NCI-H2227 (cell line): ENCODE measurements at regions not wholly inside any gene's neighbourhood (a gene's known extent, or its start where the extent isn't known, plus 50 kb on each side); places are given as distances from the start of the nearest gene placed in this dataset.
"Not testable (repeated sequence)": the region's sequence is repeated elsewhere in the genome, so short reads cannot be mapped to it uniquely, and the experiment has no call there.

Experiments used
- DNase-seq: peaks from one replicate; lab custom pipeline; 2025; ENCODE audit not compliant: unreplicated experiment; lab: John Stamatoyannopoulos, UW

DNA sequence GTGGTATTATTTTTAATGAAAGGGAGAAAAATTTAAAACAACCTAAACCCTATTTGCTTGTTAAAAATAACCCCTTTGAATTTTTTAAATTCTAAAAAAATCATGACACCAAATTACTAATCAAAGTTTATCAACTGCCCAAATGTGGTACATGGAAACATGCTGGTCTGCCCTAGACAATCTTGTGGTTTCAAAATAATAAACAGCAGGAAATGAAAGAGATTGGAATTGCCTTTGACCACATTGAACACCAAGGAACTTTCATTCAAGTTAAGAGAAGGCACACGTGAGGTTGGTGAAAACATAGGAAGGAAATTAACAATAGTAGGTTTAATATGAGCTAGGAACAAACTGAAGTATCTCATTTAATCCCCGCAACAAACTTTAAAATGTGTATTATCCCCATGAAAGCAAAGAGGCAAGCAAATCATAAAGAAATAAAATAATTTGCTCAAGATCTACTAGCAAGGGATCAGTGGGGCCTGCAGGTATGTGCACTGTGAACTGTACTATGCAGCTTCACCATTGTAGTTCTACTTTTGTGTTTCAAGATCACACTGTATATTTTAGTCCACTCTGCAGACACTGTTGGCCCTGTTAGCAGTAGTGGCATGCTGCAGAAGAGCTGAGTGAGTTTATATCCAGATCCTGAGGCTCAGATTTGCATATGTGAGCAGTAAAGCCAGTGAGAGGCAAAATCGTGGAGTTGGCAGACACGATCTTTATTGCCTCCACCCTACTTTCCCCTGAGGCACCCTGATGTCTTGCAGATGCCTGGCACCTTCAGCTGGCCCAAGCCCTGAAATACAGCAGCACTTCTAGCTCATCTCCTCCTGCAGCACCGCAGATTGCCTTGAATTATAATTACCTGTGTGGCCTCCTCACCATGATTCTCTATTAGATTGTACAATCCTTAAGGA is 157.8 kb upstream of the TENT5A start:
- no peak for DNase-seq

DNA sequence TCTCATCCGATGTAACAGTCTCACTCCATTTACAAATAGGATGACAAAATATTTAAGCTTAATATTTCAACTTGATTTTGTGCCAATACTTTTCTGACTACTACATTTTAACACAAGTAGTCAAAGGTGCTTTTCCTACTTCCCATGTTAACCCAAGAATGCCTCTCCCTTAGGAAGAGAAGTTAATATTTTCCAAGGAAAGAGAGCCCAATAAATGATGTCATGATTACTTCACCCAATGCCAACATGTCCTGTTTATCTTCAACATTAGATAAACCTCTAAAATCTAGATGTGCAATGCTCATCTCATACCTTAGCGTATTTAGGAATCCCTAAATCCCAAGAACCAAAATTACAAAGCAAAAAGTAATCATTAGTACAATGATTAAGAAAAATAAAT is 156.7 kb upstream of the TENT5A start:
- no peak for DNase-seq

DNA sequence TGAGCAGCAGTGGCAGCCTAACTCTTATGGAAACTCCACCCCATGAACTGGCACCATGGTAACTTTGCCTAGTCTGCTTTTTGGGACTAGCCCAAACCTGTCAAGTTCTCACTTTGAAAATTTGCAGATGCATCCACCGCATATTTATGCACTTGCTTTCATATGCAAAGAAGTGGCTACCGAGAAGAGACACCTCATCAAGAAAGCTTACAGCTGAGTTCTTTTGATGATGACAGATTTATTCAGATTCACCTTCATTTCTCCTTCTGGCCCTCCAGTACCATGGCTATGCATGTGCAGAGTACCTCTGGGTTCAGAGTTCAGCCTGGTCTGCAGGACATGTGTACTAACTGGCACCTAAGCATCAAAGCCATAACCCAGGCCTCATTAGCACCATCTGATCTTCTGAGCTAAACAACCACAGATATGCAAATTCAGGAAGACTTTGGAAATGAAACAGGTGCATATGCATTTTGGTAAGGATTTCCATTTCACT is 154.3 kb upstream of the TENT5A start:
- no peak for DNase-seq

DNA sequence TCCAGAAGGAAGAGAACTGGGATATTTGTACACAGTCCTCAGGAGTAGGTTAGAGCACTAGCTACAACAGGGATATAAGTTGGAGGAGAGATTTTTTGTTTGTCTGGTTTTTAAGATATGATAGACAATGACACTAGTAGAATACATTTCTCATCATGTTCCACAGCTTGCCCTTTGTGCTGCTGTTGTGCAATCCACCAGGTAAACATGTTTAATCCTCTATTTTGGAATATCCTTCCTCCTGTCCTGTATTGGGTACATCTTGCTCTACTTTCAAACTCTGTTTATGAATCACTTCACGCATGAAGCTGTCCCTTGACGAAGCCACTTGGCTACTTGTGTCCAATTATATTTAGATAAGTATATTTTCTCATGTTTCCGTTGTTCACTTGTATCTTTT is 153.6 kb upstream of the TENT5A start:
- no peak for DNase-seq

DNA sequence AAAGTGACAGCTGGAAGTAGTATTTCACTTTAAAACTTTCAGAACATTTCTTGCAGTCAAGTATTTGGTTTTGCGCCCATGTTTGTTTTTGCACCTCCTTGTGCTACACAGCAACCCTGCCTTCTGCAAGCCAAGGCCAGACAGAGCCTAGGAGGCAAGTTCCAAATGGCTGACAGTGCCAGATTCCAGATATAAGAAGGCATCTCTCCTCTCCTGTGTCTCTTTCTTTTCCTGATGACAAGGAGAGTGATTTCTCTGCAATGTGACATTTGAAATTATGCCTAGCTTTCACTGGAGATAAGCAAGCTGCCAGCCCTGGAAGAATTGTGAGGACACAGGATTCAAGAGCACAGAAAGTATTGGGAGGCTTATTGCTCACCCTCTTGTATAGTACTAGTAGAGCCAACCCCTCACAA is 149.1 kb upstream of the TENT5A start:
- no peak for DNase-seq

DNA sequence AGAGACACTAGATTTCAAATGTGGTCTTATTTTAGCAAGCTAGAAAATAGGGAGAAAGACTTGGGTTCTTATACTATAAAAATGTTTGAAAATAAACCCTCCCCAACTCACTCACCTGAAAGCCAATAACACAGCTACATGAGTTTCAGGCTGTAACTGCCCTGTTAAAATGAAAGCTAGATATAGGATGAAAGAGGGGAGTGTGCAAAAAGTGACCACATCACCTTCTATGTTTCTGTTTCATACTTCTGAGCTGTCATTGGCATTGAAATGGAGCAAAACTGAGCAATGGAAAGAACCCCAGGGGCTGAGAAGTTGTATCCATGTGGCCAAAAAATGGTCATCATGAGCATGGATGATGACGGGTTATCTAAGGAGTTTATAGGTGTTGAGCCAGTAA is 148.1 kb upstream of the TENT5A start:
- no peak for DNase-seq

DNA sequence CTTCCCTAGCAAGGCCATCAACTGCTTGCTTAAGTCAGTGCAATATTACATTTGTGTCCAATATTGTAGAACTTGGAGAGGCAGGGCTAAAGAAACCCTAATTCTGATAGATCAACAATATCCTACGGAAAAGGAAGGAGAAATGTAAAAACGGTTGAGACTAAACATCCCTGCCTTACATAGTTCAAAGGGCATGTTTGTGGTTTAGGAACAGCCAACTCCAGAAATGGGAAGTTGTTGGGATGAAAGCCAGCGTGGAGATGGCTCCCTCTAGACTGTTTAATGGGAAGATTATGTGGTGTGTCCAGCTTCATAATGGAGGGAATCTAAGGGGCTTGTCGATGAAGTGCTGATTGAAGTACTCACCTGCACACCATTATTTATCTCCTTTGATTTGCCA is 145.3 kb upstream of the TENT5A start:
- DNase-seq, result no peak

DNA sequence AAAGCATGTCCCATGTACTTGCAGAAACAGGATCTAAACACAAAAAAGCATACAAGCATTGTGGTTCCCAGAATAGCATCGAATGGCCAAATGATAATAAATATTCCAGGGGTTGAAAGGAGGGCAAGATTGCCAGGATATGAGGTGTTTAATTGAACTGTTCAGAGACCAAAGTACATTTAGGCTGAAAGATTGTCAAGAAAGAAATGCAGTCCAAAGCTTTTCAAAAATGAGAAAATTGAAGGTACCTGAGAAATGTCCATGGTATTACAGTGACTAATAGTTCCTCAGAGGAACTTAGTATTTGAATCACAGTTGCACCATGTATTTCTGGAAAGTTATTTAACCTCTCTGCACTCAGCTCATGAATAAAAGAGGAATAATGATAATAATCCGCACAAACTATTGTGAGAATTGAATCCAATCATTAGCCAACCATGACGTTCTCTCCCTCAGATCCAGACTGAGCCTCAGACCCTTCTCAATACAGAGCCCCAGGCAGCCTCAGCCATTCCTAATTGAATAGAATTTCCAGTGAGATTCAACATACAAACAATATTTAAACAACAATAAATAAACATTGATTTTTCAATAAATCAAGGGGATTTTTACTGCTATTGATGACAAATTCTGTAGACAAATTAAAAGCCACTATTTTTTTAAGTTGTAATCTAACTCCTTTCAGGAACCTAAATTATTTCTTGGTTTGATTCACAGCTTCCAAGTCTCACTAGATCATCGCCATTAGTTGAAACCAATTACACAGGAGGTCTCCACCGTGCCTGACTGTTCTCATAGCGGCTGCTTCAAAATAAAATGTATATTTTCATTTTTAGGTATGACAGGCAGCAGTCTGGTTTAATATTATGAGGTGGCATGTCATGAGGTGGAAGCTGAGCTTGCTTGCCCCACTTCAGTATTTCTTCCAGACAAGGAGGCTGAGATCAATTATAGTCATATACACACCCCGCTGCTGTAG is 144.3 kb upstream of the TENT5A start:
- DNase-seq, result no peak

DNA sequence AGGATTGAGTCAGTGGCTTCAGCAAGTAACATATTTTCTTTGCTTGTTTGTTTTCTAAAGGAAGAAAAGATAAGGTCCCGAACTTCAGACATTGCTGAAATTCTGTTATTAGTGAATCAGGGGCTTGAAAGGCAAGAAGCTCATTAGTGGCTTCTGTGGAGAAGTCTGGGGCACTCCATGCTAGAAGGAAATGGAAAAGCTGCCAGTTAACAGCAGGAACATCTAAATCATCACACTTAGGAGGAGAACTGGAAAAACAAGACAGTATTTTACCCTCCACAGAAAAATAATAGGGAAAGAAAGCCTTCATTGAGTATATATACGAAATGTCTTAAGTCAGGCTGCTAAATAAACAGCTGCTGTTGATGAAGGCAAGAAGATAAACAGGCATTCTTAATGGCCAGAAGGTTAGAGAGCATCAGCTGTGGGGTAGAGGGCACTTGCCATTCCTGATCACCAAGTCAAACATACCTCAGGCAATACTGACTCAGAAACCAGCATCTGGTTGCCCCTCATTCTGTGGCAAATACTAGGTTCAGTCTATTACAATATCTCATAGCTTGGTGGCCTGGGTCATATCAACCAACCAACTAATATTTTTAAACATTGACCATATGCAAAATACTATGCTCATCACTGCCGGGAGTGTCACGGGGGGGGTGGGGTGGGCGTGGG is 143.2 kb upstream of the TENT5A start:
- no peak for DNase-seq

DNA sequence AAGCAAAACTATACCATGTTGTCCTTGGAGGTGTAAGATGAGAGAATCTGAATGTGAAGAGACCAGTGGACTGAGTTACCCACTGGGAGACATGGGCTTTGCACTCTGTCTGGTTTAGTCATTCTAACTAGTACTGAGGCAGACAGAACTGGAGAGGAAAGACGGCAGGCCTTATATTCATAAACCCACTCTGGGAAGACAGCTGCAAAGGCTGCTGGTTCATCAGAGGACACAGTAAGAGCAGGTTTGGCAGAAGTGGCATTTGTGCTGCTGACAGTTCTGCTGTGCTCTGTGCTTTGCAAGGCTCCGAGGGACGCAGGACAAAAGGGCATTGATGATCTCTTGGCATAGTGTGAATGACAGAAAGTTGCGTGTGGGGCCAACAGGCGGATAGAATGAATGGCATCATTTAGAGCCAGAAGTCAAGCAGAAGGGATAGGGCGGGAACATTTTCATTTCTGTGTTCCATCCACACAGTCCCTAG is 142.3 kb upstream of the TENT5A start:
- DNase-seq, result no peak

DNA sequence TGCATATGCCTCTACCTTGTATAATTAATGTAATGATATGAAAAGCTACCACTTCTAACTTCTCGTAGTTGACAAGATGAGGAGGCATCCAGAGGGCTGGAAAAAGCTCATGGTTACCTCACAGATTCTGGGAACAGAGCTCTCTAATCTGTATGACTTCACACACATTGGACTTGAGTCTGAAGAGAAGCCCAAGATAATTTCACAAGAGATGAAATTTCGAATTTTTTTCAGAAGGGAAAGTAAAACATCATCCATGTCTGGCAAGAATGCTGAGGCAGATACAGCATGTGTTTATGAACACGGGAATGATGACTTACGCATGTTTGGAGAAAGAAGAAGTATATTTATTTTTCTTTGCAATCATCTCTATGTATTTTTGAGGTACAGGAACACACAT is 141.8 kb upstream of the TENT5A start:
- no peak for DNase-seq

DNA sequence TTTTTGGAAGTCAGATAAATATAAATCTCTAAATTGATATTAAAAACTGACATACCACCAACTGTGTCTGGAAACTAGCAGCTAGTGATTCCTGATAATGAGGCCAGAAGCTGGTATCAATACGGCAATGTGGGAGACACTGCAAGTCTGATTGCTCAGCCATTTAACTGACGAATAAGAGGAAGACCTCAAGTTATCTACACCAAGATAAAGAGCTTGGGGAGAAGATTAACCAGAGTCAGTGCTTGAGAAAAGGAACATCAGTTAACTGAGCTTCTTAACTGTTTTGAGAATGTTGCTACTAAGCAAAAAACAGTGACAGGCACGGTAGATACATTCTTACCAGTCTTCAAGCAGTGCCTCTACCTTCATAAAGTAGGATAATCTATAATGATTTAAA is 140.4 kb upstream of the TENT5A start:
- DNase-seq, result no peak

DNA sequence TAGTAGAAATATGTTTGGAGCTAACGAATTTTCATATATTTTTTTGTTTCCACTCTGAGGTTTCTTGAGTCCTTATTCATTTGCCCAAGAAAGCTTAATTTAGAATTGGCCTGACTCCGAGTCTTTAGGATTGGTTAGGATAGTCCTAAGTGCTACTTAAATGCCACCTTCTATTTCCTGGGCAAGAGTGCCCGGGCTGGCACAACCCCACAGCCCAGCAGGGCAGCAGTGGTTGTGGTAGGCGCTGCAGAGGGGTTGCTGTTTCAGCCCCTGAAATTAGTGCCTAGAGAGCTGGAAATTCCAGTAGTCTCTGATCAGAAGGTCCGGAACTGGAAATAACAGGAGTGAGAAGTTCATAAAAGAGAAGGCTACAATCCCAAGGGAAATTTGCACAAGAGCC is 139.4 kb upstream of the TENT5A start:
- DNase-seq, result no peak

DNA sequence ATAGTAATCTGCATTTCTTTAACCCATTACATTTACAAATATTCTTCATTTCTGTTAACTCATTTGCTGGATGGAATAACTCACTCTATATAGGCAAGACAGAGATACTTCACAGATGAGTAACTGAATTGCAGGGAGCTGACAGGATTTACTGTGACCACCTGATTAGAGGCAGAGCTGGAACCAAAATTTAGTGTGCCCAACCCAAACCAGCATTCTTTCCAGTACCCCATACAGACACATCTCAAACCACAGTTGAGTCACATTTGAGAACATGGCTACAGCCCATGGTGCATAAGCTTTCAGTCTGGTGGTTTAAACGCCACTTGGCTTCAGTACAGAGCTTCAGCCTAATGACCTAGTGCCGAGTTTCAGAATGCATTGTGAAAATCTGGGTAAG is 138.4 kb upstream of the TENT5A start:
- DNase-seq, result no peak

DNA sequence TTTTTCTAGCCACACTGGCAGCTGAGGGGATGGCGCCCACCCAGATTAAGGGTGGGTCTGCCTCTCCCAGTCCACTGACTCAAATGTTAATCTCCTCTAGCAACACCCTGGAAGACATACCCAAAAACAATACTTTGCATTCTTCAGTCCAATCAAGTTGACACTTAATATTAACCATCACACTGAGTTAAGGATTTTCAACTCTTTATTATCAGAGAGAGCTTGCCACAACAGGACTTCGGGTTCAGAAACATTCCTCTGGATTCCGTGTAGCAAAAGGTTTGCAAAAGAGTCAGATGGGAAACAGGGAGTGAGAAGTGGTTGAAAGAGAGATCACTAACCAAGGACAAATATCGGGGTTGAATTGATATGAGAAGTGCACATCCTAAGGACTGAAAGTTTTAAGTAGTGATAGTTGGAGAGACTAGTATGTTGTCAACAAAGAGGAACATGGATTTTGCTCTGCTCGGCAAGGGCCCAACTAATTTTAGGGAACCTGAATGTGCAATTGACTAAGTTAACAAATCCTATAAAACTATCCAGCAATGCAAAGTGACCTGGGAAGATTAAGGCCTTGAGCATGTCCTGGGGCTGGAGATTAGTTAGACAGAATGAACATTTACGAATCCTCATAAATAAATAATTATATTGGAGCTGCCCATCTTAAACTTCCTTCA is 137.0 kb upstream of the TENT5A start:
- no peak for DNase-seq

DNA sequence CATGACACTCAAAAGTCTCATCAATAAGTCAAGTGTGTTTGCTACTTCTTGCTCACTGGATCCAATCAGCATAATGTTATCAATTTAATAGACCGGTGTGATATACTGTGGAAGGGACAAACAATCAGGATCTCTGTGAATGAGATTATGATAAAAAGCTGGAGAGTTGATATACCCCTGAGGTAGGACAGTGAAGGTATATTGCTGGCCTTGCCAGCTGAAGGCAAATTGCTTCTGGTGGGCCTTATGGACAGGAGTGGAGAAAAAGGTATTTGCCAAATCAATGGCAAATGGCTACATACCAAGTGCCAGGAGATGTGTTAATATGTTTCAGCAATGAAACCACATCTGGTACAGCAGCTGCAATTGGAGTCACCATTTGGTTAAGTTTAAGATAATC is 134.4 kb upstream of the TENT5A start:
- not testable (repeated sequence) for DNase-seq

DNA sequence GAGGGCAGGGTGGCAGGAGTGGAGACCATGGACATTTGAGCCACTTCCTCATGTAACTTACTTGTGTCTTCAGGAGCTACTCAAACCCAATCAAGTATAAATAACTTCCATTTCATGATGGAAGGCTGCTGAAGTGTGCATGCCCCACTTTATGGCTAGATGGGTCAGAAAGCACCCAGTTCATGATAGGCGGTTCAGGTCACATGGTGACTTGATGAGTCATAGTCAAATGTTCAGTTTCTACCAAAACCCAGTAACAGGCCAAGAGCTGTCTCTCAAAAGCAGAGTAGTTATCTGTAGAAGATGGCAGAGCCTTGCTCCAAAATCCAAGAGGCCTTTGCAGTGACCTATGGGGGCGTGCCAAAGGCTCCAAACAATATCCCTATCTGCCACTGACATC is 133.7 kb upstream of the TENT5A start:
- DNase-seq, result no peak

DNA sequence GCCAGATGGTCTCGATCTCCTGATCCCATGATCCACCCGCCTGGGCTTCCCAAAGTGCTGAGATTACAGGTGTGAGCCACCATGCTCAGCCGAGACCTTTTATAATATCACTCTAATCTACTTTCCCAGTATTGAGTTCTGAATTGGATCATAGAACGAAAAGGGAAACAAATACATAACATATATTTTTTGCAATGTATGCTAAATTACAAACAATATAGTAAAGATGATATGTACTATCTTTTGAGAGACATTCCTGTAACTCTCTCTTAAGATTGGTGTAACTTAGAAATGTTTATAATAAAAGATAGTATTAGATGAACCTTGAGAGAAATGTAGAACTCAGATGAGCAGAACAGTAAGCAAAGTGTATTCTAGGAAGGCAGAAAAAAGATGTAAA is 129.2 kb upstream of the TENT5A start:
- DNase-seq, result no peak

DNA sequence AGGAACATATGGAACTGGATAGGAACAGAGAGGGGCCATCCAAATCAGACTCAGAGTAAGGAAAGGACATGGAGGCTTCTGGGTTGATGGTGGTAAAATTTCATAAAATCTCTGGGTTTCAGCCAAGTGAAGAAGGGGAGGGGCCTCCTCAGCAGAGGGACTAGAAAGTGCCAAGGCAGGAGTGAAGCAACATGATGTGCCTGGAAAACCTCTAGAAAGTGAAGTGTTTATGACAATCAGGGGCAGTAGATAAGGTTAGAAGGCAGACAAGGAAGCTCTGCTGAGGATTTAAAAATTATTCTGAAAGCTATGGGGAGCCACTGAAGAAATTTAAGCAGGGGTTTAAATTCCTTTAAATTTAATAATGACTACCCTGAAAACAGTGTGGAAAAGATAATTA is 126.0 kb upstream of the TENT5A start:
- DNase-seq, result no peak

DNA sequence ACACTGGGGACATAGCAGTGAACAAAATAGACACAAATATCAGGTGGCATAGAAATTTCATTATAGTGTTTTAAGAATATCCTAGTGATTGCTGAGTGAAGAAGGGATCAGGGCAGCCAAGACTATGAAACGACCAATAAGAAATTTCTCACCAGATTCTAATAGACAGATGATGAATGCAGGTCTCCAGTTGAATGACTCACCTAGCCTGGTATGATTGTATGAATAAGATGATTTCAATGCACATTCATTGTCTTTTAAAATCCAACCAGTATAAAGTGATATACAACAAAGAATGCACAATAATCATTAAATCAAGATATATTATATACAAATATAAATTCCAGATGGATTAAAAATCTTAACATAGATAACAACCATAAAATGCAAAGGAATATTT is 124.5 kb upstream of the TENT5A start:
- no peak for DNase-seq
